ENCODE measurements at regions not wholly inside any gene's neighbourhood (a gene's known extent, or its start where the extent isn't known, plus 50 kb on each side); places are given as distances from the start of the nearest gene placed in this dataset.

DNA sequence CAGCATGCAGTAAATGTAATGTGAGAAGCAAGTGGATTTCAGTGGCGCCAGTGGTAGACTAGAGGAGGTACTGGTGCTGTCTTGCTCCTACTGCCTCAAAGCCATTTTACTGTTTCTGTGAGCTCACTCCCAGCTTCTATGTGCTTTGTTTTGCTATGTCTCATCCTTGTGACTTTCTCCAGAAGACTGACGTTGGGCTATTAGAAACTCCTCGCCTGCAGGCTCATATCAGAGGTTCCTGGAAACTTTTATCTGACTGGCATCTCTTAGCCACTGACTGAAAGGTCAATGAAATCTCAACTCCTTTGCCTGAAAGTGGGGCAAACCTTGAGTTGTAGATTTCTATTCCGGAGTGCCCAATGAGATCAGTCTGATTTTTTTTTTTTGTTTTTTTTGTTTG is 66.4 kb upstream of the SORCS1 start:
- TF ChIP-seq FOXM1 (IDR thresholded peaks at IDR 0.05; ENCODE audit: borderline replicate concordance) (no peak), HDGF (IDR thresholded peaks at IDR 0.05; ENCODE audit: borderline replicate concordance) (no peak), SP1 (IDR thresholded peaks at IDR 0.05) (no peak), TARDBP (IDR thresholded peaks at IDR 0.05) (no peak), FOXK2 (IDR thresholded peaks at IDR 0.05) (no peak), ZNF384 (IDR thresholded peaks at IDR 0.05) (no peak), NFRKB (IDR thresholded peaks at IDR 0.05) (no peak), SUZ12 (IDR thresholded peaks at IDR 0.05) (no peak), ELF4 (IDR thresholded peaks at IDR 0.05) (no peak), ARNT (IDR thresholded peaks at IDR 0.05) (no peak), FOXA1 (IDR thresholded peaks at IDR 0.05) (no peak), BHLHE40 (IDR thresholded peaks at IDR 0.05; ENCODE audit: borderline replicate concordance) (no peak), LEF1 (IDR thresholded peaks at IDR 0.05; ENCODE audit: borderline replicate concordance) (no peak)
- TF ChIP-seq, protein P1, sequence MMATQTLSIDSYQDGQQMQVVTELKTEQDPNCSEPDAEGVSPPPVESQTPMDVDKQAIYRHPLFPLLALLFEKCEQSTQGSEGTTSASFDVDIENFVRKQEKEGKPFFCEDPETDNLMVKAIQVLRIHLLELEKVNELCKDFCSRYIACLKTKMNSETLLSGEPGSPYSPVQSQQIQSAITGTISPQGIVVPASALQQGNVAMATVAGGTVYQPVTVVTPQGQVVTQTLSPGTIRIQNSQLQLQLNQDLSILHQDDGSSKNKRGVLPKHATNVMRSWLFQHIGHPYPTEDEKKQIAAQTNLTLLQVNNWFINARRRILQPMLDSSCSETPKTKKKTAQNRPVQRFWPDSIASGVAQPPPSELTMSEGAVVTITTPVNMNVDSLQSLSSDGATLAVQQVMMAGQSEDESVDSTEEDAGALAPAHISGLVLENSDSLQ (IDR thresholded peaks at IDR 0.05): no peak

Data from HEK293T (cell line).